NCI-H1092 (cell line): ENCODE measurements at regions not wholly inside any gene's neighbourhood (a gene's known extent, or its start where the extent isn't known, plus 50 kb on each side); places are given as distances from the start of the nearest gene placed in this dataset.

Experiments used
- DNase-seq: peaks from one replicate; lab custom pipeline; 2025; lab: John Stamatoyannopoulos, UW

DNA sequence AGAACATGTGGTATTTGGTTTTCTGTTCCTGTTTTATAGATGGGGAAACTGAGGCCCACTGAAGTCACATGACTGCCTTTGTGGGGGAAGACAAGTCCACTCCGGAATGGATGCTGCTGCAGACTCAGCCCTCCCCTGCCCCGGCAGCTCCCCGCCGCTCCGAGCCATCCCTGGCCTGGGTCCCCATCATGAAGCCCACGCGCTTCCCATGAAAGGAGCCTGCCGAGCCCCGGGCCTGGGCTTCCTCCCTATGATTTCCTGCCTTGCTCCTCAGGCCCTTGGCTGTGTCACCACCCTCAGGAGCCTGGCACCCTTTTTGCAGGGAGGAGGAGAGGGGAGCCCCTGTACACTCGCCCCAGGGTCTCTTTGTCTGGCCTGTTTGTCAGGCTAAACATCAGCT lies 125.3 kb upstream of the FOXF1 start:
- no peak for DNase-seq

DNA sequence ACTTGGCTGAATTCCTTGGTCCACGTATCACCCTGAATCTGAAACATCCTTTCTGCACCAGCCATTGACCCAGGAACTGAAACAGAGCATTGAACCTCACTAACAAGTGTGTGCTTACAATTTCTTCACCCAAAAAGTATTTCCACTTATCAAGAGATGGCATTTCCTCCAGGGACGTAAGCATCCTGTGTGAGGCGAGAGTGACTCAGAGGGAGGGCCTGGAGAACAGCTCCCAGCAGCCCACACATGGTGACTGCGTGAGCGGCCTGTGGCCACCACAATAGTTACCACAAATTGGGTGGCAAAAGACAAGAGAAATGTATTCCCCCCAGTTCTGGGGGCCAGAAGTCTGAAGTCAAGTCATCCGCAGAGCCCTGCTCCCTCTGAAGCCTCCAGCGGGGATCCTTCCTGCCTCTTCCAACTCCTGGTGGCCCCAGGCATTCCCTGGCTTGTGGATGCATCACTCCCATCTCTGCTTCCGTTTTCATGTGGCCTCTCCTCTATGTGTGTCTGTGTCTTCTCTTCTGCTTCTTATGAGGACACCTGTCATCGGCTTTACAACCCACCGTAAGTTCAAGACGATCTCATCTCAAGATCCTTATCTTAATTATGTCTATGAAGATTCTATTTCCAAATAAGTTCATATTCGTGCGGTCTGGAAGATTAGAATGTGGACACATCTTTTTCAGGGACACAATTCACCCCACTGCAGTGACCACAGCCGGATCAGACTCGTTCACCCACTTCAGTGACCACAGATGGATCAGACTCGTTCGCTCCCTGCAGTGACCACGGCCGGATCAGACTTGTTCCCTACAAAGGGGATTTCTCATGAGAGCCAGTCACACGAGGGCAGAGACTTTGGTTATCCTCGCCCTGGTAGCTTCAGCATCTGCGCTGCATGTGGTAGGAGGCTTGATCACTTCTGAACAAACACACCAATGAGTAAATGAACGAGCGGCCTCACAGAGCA lies 122.6 kb upstream of the FOXF1 start:
- no peak for DNase-seq

DNA sequence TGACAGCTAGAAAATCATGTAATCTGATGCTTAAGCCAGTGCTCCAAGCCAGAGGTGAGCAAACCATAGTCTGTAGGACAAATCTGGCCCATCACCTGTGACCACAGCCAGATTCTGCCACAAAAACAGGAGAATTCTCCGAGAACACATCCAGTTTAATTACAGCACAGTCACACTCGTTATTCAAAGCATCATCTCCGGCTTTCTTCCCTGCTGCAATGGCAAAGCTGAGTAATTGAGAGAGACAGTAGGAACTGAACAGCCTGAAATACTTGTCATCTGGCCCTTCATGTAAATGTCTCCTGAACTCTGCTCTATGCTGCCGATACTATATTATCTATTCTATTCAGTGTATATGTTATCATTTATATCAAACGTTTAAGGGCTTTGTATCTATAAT lies 121.4 kb upstream of the FOXF1 start:
- DNase-seq = no peak

DNA sequence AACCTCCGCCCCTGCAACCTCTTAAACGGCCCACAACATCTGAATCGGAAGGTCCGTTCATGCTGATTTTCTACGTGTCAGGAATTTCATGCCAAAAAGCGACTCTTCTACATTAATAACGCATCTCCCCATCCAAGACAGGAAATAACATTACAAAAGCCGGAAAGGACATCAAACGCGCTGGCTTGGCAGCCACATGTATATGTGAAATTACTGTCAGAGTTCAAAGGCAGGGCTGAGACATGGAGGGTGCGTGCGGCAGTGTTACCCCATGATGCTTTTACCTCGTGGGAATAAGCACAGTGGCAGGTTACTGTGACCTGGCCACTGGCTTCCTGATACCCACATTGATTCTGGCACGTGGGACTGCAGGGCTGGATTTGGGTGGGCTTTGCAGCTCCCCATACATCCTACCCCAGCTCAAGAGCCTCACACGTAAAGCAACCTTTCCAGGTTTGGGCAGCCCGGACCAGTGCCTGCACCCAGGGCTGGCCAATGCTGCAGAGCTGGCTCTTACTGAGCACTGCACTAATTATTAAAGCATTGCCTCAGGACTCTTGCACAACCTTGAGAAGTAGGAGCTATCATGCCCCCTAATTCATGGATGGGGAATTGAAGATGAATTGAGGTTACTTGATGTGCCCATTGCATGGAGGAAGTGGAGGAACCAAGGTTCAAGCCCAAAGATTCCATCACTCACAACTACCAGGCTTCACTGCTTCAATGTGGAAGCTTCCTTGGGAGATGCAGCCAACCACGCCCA lies 120.6 kb upstream of the FOXF1 start:
- no peak for DNase-seq

GRCh38 chr16:86390335-86390734 lies 120.0 kb upstream of the FOXF1 start:
- no peak for DNase-seq

GRCh38 chr16:86391486-86391885 lies 118.8 kb upstream of the FOXF1 start:
- no peak for DNase-seq

DNA sequence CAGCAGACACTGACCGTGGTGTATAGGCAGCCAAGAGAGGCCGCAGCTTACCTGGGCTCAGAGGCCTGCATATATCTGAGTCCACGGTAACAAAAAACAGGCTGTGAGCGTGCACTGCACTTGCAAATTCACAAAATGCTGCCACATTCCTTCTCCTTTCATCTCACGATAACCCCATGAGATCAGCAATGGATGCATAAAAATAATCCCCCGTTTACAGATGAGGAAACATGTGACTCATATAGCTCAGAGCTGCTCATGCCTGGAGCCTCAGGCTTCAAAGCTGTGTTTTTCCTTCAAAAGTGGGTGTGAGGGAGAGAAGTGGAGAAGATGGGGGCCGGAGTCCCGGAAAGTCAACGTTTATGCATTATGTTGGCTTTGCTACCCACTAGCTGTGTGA lies 118.3 kb upstream of the FOXF1 start:
- no peak for DNase-seq

- no peak for DNase-seq
These were observed 117.7 kb upstream of the FOXF1 start for GRCh38 chr16:86392436-86393152.

- DNase-seq = no peak
These were observed 116.3 kb upstream of the FOXF1 start for GRCh38 chr16:86393907-86394626.

DNA sequence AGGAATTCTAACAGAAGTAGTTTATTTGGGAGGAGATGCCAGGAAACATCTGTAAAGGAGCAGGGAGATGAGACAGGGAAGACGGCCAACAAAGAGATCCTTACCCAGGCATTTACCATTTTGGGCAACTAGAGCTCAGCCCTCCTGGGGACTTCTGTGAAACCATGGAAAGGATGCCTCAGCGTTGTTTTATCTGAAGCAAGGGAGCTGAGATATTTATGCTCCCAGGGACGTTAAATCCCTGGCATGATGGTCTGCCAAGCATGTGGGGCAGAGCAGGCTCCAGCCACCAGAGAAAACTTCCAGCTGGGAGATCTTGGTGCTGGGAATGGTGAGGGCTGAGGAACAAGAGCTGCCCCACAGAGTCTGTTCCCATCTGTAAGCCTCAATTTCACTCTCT lies 114.8 kb upstream of the FOXF1 start:
- no peak for DNase-seq

- no peak for DNase-seq
These were observed 113.9 kb upstream of the FOXF1 start for GRCh38 chr16:86396422-86396821.

DNA sequence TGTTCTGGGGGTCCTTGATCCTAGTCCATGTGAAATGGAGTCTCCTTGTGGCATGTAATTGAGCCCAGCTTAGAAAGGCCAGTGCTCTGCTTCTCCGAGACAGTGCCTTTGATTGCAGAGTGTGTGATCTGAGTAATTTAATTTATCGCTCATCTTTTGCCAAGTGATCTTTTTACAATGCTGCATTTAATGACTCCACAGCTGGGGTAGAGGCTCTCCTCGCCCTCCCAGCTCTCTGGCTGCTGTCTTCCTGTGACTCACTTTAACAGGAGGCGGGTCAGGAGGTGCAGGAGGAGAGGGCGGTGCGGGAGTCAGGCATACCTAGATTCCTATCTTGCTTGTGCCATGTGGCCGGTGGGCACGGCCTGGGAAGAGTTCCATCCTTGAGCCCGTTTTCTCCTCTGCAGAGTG lies 113.4 kb upstream of the FOXF1 start:
- DNase-seq = no peak

DNA sequence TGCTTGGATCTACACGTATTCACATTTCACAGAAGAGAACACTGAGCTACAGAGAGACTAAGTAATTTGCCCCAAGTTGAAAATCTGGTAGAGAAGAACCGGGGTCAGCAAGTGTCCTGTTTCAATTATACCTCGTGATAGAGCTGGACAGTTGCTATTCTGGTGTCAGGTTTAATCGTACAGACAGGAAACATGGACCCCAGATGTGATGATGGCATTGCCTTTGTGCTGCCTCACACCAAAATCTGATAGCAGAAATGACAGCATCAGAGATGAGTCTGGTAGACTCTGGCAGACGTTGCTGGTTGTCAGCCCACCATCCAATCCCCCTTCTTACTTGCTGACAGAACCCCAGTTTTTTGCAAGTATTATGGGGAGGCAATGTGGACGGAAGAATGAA lies 112.1 kb upstream of the FOXF1 start:
- DNase-seq = no peak

GRCh38 chr16:86398622-86399021 lies 111.7 kb upstream of the FOXF1 start:
- DNase-seq = no peak

GRCh38 chr16:86401126-86401525 lies 109.2 kb upstream of the FOXF1 start:
- DNase-seq = no peak

- no peak for DNase-seq
These were observed 107.2 kb upstream of the FOXF1 start for GRCh38 chr16:86403085-86403484.

- DNase-seq = no peak
These were observed 106.7 kb upstream of the FOXF1 start for GRCh38 chr16:86403541-86404163.

GRCh38 chr16:86404678-86405077 lies 105.6 kb upstream of the FOXF1 start:
- DNase-seq = no peak

GRCh38 chr16:86405319-86405718 lies 105.0 kb upstream of the FOXF1 start:
- no peak for DNase-seq

DNA sequence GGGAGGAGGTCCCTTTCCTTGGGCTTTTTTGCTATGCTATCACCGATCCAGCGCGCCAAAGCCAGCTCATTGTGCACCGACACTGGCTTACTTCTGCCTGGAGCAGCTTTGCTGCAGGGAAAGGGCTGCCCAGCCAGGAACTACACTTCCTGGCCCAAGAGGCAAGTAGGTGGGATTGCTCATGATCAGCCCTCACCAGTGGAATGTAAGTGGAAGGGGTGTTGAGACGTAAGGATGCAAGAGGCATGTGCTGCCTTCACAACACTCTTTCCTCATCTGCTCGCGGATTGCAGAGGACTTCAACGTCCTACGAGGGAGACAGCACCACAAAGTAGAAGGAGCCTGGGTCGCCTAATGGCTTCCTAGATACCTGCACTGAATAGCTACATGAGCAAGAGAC lies 104.3 kb upstream of the FOXF1 start:
- no peak for DNase-seq

DNA sequence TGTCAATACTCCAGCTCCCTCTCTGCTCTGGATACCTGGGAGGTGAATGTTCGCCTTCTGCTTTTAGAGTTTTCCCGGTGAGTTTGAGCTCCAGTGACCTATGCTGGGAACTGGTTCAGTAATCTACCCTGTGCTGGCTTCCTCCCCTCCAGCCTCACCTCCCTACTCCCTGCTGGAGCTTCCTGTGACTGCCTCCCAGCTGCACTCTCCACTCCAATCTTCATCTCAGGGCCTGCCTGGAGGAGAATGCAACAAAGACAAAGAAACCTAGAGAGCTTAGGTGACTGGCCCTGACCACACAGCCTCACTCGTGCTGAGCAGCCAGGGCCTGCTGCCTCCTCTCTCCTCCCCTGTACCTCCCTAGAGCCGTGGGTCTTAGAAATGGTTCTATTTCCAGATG lies 101.6 kb upstream of the FOXF1 start:
- no peak for DNase-seq
